IMR-90 (cell line): ENCODE measurements at regions not wholly inside any gene's neighbourhood (a gene's known extent, or its start where the extent isn't known, plus 50 kb on each side); places are given as distances from the start of the nearest gene placed in this dataset.

Experiments used
- CHD1 ChIP-seq: IDR thresholded peaks from 2 replicates; pipeline ENCODE4 v1.6.1; 2012; ENCODE audit warnings: low read depth, low read length, improper control_type of control experiment
- CTCF ChIP-seq: conservative IDR thresholded peaks from 2 replicates; pipeline ENCODE4 v1.5.1; 2012; ENCODE audit warnings: mild to moderate bottlenecking, low read depth, low read length, improper control_type of control experiment
- FOS ChIP-seq: fragments of 150-350 bp; IDR thresholded peaks from 2 replicates; pipeline ENCODE4 v1.6.1; 2016; ENCODE audit warnings: low read depth, low read length
- MXI1 ChIP-seq: IDR thresholded peaks from 2 replicates; pipeline ENCODE4 v1.6.1; 2012; ENCODE audit warnings: low read depth, mild to moderate bottlenecking, low read length, moderate library complexity, borderline replicate concordance
- NFE2L2 ChIP-seq: fragments of 150-350 bp; IDR thresholded peaks from 2 replicates; pipeline ENCODE4 v1.6.1; 2016; ENCODE audit warnings: low read depth, mild to moderate bottlenecking, low read length
- POLR2A ChIP-seq: IDR thresholded peaks from 2 replicates; pipeline ENCODE4 v1.6.1; 2012; ENCODE audit warnings: mild to moderate bottlenecking, low read depth, low read length
- RAD21 ChIP-seq: IDR thresholded peaks from 2 replicates; pipeline ENCODE4 v1.6.1; 2012; ENCODE audit warnings: low read length, improper control_type of control experiment
- RFX5 ChIP-seq: IDR thresholded peaks from 2 replicates; pipeline ENCODE4 v1.8.0; 2012; ENCODE audit warnings: low read depth, mild to moderate bottlenecking, low read length, moderate library complexity

GRCh38 chr5:82798676-82799075 is 278.5 kb downstream of the TMEM167A start:
- TF ChIP-seq CTCF, result no peak
- no peak for TF ChIP-seq CHD1
- TF ChIP-seq POLR2A, result no peak
- TF ChIP-seq RFX5, result no peak
- TF ChIP-seq NFE2L2, result no peak
- TF ChIP-seq RAD21, result no peak
- no peak for TF ChIP-seq MXI1
- TF ChIP-seq FOS, result no peak
